H1 (cell line): ENCODE measurements at regions not wholly inside any gene's neighbourhood (a gene's known extent, or its start where the extent isn't known, plus 50 kb on each side); places are given as distances from the start of the nearest gene placed in this dataset.

ENCODE experiments used
- BCL11A ChIP-seq, 2 experiments: IDR thresholded peaks; one replicate each; pipeline ENCODE4 v1.6.1; 2011; ENCODE audit warnings: low read depth in 2 of 2, low read length in 2 of 2, mild to moderate bottlenecking in 2 of 2
- CREB1 ChIP-seq: IDR thresholded peaks from 2 replicates; pipeline ENCODE4 v1.6.1; 2012; ENCODE audit warnings: inconsistent platforms
- EP300 ChIP-seq, 2 experiments: IDR thresholded peaks; 1 replicate in 1 of 2; 2 replicates in 1 of 2; pipeline ENCODE4 v1.6.1; 2011 to 2012; ENCODE audit warnings: low read depth in 2 of 2, low read length in 2 of 2, mild to moderate bottlenecking in 2 of 2, borderline replicate concordance in 1 of 2, inconsistent platforms in 1 of 2, moderate library complexity in 1 of 2
- POLR2AphosphoS5 ChIP-seq: IDR thresholded peaks from 2 replicates; pipeline ENCODE4 v1.6.1; 2011; ENCODE audit warnings: low read depth, low read length
- RBBP5 ChIP-seq: IDR thresholded peaks from 2 replicates; pipeline ENCODE4 v1.7.1; 2012; ENCODE audit warnings: low read depth, mild to moderate bottlenecking, inconsistent platforms, low read length, moderate library complexity, borderline replicate concordance
- SIN3A ChIP-seq, 2 experiments: IDR thresholded peaks in 1 of 2; conservative IDR thresholded peaks in 1 of 2; 2 replicates each; pipeline ENCODE4 v1.6.1; 2011 to 2012; ENCODE audit warnings: low read length in 2 of 2, improper control_type of control experiment in 1 of 2, low read depth in 1 of 2, mild to moderate bottlenecking in 1 of 2
- TF ChIP-seq, protein P1 (sequence below): IDR thresholded peaks from 2 replicates; pipeline ENCODE4 v1.6.1; 2011; ENCODE audit warnings: low read length, improper control_type of control experiment
- TF ChIP-seq, protein P2 (sequence below), 3 experiments: IDR thresholded peaks; 1 replicate in 2 of 3; 2 replicates in 1 of 3; pipeline versions ENCODE4 v1.5.1 to v1.6.1; 2011; ENCODE audit warnings: low read length in 3 of 3, mild to moderate bottlenecking in 3 of 3, inconsistent platforms in 2 of 3, low read depth in 1 of 3, moderate library complexity in 1 of 3; ENCODE audit not compliant: insufficient read depth in 1 of 3; ENCODE audit errors: control extremely low read depth in 1 of 3

DNA sequence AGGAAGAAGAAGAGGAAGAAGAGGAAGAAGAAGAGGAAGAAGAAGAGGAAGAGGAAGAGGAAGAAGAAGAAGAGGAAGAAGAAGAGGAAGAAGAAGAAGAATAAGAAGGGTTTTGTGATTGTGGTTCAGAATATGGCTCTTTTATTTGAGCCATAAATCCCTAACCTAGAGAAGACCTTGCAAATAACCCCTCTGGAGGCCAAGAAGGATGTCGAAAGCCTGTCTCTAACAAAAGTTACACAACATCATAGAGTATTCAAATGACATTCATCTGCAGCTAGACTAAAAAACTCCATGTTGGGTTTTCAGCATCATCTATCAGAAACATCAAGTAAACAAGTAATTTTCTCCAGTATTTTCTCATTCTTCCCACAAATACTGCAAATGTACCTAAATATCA is 100.9 kb downstream of the RNASET2 start:
- no peak for TF ChIP-seq CREB1
- no peak for TF ChIP-seq RBBP5
- no peak for TF ChIP-seq POLR2AphosphoS5
- TF ChIP-seq, protein P1, sequence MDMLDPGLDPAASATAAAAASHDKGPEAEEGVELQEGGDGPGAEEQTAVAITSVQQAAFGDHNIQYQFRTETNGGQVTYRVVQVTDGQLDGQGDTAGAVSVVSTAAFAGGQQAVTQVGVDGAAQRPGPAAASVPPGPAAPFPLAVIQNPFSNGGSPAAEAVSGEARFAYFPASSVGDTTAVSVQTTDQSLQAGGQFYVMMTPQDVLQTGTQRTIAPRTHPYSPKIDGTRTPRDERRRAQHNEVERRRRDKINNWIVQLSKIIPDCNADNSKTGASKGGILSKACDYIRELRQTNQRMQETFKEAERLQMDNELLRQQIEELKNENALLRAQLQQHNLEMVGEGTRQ = no peak
- TF ChIP-seq, protein P2, sequence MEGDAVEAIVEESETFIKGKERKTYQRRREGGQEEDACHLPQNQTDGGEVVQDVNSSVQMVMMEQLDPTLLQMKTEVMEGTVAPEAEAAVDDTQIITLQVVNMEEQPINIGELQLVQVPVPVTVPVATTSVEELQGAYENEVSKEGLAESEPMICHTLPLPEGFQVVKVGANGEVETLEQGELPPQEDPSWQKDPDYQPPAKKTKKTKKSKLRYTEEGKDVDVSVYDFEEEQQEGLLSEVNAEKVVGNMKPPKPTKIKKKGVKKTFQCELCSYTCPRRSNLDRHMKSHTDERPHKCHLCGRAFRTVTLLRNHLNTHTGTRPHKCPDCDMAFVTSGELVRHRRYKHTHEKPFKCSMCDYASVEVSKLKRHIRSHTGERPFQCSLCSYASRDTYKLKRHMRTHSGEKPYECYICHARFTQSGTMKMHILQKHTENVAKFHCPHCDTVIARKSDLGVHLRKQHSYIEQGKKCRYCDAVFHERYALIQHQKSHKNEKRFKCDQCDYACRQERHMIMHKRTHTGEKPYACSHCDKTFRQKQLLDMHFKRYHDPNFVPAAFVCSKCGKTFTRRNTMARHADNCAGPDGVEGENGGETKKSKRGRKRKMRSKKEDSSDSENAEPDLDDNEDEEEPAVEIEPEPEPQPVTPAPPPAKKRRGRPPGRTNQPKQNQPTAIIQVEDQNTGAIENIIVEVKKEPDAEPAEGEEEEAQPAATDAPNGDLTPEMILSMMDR (IDR thresholded peaks at IDR 0.05; ENCODE audit: control extremely low read depth in 1 of 3, insufficient read depth in 1 of 3, low read depth in 1 of 3, low read length in 3 of 3) = no peak
- TF ChIP-seq EP300 (IDR thresholded peaks at IDR 0.05; ENCODE audit: borderline replicate concordance in 1 of 2, low read depth in 2 of 2, low read length in 2 of 2) = no peak
- no peak for TF ChIP-seq SIN3A (conservative IDR thresholded peaks at IDR 0.05 in 1 of 2, IDR thresholded peaks at IDR 0.05 in 1 of 2; ENCODE audit: low read depth in 1 of 2, low read length in 2 of 2)
- no peak for TF ChIP-seq BCL11A (IDR thresholded peaks at IDR 0.05; ENCODE audit: low read depth in 2 of 2, low read length in 2 of 2)
